Stomach (tissue), 4 donors: ENCODE measurements at regions not wholly inside any gene's neighbourhood (a gene's known extent, or its start where the extent isn't known, plus 50 kb on each side); places are given as distances from the start of the nearest gene placed in this dataset.

Experiments
- CTCF ChIP-seq, 7 experiments: fragments of 450-650 bp in 4 of 7; fragments of 200-600 bp in 3 of 7; sonication (generic) in 3 of 7; IDR thresholded peaks; one replicate each; pipeline ENCODE4 v1.5.1; 2016 to 2019; ENCODE audit warnings: antibody characterized with exemption in 7 of 7, control low read depth in 2 of 7, mild to moderate bottlenecking in 1 of 7
- EP300 ChIP-seq: sonication (generic); formaldehyde crosslinking; IDR thresholded peaks from one replicate; pipeline ENCODE4 v1.6.1; 2017; ENCODE audit warnings: antibody characterized with exemption
- POLR2A ChIP-seq, 4 donors: fragments of 450-650 bp; IDR thresholded peaks; one replicate each; pipeline ENCODE4 v1.6.1; 2016; ENCODE audit warnings: antibody characterized with exemption in 4 of 4, control low read depth in 2 of 4, mild to moderate bottlenecking in 1 of 4, moderate library complexity in 1 of 4
- POLR2AphosphoS5 ChIP-seq, 3 donors: sonication (generic); formaldehyde crosslinking; IDR thresholded peaks; one replicate each; pipeline ENCODE4 v1.6.1; 2016; ENCODE audit warnings: antibody characterized with exemption in 3 of 3

GRCh38 chr4:57612279-57612678 lies 502.1 kb upstream of the IGFBP7 start:
- TF ChIP-seq CTCF (IDR thresholded peaks at IDR 0.05) (no peak), POLR2A (IDR thresholded peaks at IDR 0.05) (no peak), POLR2AphosphoS5 (IDR thresholded peaks at IDR 0.05) (no peak), EP300 (no peak)
